ENCODE measurements at regions not wholly inside any gene's neighbourhood (a gene's known extent, or its start where the extent isn't known, plus 50 kb on each side); places are given as distances from the start of the nearest gene placed in this dataset.

DNA sequence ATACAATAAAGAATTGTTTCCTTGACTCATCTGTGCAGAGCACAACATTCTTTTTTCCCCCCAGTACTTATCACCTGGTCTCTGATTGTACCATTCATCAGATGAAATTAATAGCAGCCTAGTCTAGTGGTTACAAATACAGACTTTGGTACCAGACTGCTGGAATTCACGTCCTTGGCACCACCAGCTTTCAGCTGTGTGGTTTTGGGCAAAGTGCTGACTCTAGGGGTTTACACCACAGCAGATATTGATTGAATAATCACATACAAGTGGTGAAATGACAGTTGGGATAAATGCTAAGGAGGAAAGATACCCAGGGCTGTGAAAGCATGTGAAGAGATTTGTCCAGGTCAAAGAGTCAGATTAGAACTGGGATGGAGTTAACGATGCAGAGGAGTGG lies 79.3 kb upstream of the ATP10B start:
- Histone ChIP-seq H3K36me3 (ENCODE audit: insufficient read depth, low read length) (no peaks in the 10 kb centered on the region), H3K4me3 (ENCODE audit: insufficient read depth, low read length) (no peak overlapping the region), H4K20me1 (ENCODE audit: insufficient read depth, low read length) (no peaks in the 10 kb centered on the region), H3K4me2 (ENCODE audit: insufficient read depth, low read length) (no peak overlapping the region), H3K4me1 (ENCODE audit: insufficient read depth, low read length) (no peaks in the 10 kb centered on the region), H3K27ac (ENCODE audit: low read depth, low read length) (no peak overlapping the region), H2AFZ (ENCODE audit: low read length) (no peak overlapping the region), H3K27me3 (ENCODE audit: insufficient read depth, low read length) (no peaks in the 10 kb centered on the region), H3K79me2 (ENCODE audit: insufficient read depth, low read length) (no peaks in the 10 kb centered on the region), H3K9me3 (ENCODE audit: low read depth, low read length) (no peaks in the 10 kb centered on the region)
- DNase-seq (ENCODE audit: insufficient read length, low spot score, missing footprints) = no peak
- TF ChIP-seq, protein P1, sequence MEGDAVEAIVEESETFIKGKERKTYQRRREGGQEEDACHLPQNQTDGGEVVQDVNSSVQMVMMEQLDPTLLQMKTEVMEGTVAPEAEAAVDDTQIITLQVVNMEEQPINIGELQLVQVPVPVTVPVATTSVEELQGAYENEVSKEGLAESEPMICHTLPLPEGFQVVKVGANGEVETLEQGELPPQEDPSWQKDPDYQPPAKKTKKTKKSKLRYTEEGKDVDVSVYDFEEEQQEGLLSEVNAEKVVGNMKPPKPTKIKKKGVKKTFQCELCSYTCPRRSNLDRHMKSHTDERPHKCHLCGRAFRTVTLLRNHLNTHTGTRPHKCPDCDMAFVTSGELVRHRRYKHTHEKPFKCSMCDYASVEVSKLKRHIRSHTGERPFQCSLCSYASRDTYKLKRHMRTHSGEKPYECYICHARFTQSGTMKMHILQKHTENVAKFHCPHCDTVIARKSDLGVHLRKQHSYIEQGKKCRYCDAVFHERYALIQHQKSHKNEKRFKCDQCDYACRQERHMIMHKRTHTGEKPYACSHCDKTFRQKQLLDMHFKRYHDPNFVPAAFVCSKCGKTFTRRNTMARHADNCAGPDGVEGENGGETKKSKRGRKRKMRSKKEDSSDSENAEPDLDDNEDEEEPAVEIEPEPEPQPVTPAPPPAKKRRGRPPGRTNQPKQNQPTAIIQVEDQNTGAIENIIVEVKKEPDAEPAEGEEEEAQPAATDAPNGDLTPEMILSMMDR (IDR thresholded peaks at IDR 0.05; ENCODE audit: extremely low read depth, low read depth, low read length) = no peak

DNA sequence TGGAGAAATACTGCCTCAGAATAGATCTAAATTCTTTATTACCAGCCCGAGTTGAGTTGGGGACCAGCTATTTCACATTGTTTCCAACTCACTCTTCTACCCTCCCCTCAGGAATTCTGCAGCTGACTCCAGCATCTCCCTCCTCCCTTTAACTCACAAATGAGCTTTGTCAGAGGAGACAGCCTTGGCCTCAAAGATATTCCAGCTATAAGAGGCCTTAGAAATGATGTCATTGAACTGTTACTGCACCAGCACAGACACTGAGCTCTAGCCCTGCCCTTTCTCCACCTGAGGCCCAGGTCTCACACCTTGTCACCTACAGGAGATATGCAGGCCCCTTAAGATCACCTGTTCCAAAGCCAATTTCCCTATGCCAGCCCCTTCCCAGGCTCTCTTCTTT lies 78.4 kb upstream of the ATP10B start:
- Histone ChIP-seq H3K4me3 (ENCODE audit: insufficient read depth, low read length) (no peak overlapping the region), H2AFZ (ENCODE audit: low read length) (no peak overlapping the region), H3K27ac (ENCODE audit: low read depth, low read length) (no peak overlapping the region), H3K4me2 (ENCODE audit: insufficient read depth, low read length) (no peak overlapping the region), H3K79me2 (ENCODE audit: insufficient read depth, low read length) (no peaks in the 10 kb centered on the region), H3K27me3 (ENCODE audit: insufficient read depth, low read length) (no peaks in the 10 kb centered on the region), H3K36me3 (ENCODE audit: insufficient read depth, low read length) (no peaks in the 10 kb centered on the region), H4K20me1 (ENCODE audit: insufficient read depth, low read length) (no peaks in the 10 kb centered on the region), H3K9me3 (ENCODE audit: low read depth, low read length) (no peaks in the 10 kb centered on the region), H3K4me1 (ENCODE audit: insufficient read depth, low read length) (no peaks in the 10 kb centered on the region)
- TF ChIP-seq, protein P1 (IDR thresholded peaks at IDR 0.05; ENCODE audit: extremely low read depth, low read depth, low read length) = no peak
- DNase-seq (ENCODE audit: insufficient read length, low spot score, missing footprints) = no peak

DNA sequence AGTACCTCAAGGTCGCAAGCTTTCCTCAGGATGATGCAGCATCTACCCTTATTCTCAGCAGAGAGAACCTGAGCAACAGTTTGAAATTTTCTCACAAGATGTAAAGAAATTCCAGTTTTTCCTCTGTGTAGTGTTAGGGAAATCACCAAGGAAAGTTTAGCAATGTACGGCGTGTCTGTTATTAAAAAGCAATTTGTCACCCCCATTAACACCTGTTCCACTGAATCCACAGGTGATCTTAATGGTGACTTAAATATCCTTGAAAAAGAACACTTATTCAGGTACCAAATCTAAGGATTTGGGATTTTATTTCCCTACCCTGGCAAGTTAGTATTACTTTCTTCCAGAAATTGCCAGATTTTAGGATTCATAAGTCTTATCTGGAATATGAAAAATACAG lies 77.9 kb upstream of the ATP10B start:
- TF ChIP-seq, protein P1 (IDR thresholded peaks at IDR 0.05; ENCODE audit: extremely low read depth, low read depth, low read length) = no peak
- no peaks in the 10 kb centered on the region for H4K20me1 ChIP-seq (ENCODE audit: insufficient read depth, low read length)
- H2AFZ ChIP-seq (ENCODE audit: low read length) = no peak overlapping the region
- no peak for DNase-seq (ENCODE audit: insufficient read length, low spot score, missing footprints)
- no peaks in the 10 kb centered on the region for H3K79me2 ChIP-seq (ENCODE audit: insufficient read depth, low read length)
- H3K9me3 ChIP-seq (ENCODE audit: low read depth, low read length) = no peaks in the 10 kb centered on the region
- H3K27ac ChIP-seq (ENCODE audit: low read depth, low read length) = no peak overlapping the region
- H3K4me1 ChIP-seq (ENCODE audit: insufficient read depth, low read length) = no peaks in the 10 kb centered on the region
- no peak overlapping the region for H3K4me3 ChIP-seq (ENCODE audit: insufficient read depth, low read length)
- no peaks in the 10 kb centered on the region for H3K36me3 ChIP-seq (ENCODE audit: insufficient read depth, low read length)
- H3K4me2 ChIP-seq (ENCODE audit: insufficient read depth, low read length) = no peak overlapping the region
- H3K27me3 ChIP-seq (ENCODE audit: insufficient read depth, low read length) = no peaks in the 10 kb centered on the region

DNA sequence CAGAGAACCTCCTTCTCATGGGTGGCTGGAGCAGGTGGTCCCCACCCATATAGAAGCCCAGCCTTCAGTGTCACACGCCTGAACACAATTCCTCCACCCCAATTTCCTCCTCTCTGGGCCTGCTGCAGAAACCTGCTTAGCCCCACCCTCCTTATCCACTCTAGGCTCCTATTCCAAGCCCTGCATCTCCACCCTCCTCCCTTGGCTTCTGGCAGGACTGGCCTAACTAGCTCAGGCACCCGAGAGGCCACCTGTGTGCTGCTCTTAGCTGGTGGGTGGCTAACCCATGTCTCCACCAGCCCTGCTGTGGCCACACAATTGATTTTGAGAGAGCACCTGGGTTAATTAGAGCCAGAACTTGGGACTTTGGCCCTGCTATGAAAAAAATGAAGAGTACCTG lies 77.3 kb upstream of the ATP10B start:
- TF ChIP-seq, protein P1 (IDR thresholded peaks at IDR 0.05; ENCODE audit: extremely low read depth, low read depth, low read length) = no peak
- Histone ChIP-seq H3K27ac (ENCODE audit: low read depth, low read length) (no peak overlapping the region), H3K9me3 (ENCODE audit: low read depth, low read length) (no peaks in the 10 kb centered on the region), H4K20me1 (ENCODE audit: insufficient read depth, low read length) (no peaks in the 10 kb centered on the region), H3K36me3 (ENCODE audit: insufficient read depth, low read length) (no peaks in the 10 kb centered on the region), H3K27me3 (ENCODE audit: insufficient read depth, low read length) (no peaks in the 10 kb centered on the region), H2AFZ (ENCODE audit: low read length) (no peak overlapping the region), H3K79me2 (ENCODE audit: insufficient read depth, low read length) (no peaks in the 10 kb centered on the region), H3K4me1 (ENCODE audit: insufficient read depth, low read length) (no peaks in the 10 kb centered on the region), H3K4me2 (ENCODE audit: insufficient read depth, low read length) (no peak overlapping the region), H3K4me3 (ENCODE audit: insufficient read depth, low read length) (no peak overlapping the region)
- no peak for DNase-seq (ENCODE audit: insufficient read length, low spot score, missing footprints)

Measured in osteoblast (primary cell).